GM18951 (cell line): ENCODE measurements at regions not wholly inside any gene's neighbourhood (a gene's known extent, or its start where the extent isn't known, plus 50 kb on each side); places are given as distances from the start of the nearest gene placed in this dataset.

Experiments used
- POLR2A ChIP-seq: IDR thresholded peaks from 4 replicates; pipeline ENCODE4 v1.6.1; 2011; ENCODE audit warnings: mild to moderate bottlenecking; ENCODE audit not compliant: insufficient read length, insufficient read depth; ENCODE audit errors: extremely low read depth
- in situ Hi-C: fragments of 300-500 bp; cut with MboI; formaldehyde crosslinking; loops from one replicate; pipeline ENCODE4 v1.12.0; 2022; ENCODE audit warnings: low sequenced_read_pairs, mixed read lengths, inconsistent platforms; ENCODE audit not compliant: unreplicated experiment

GRCh38 chr15:47334805-47335535 lies 382.3 kb upstream of the SEMA6D start:
- in situ Hi-C loops = no loop called here
- no peak for TF ChIP-seq POLR2A

GRCh38 chr15:47337106-47337505 lies 380.2 kb upstream of the SEMA6D start:
- no peak for TF ChIP-seq POLR2A
- in situ Hi-C loops = no loop called here

GRCh38 chr15:47337836-47338235 lies 379.5 kb upstream of the SEMA6D start:
- in situ Hi-C loops = no loop called here
- TF ChIP-seq POLR2A = no peak

GRCh38 chr15:47338771-47339170 lies 378.5 kb upstream of the SEMA6D start:
- no peak for TF ChIP-seq POLR2A

GRCh38 chr15:47339800-47340570 lies 377.3 kb upstream of the SEMA6D start:
- no peak for TF ChIP-seq POLR2A
- in situ Hi-C loops = no loop called here

More at GRCh38 chr15:47338771-47339170, 378.5 kb upstream of the SEMA6D start:
- in situ Hi-C loops = no loop called here

GRCh38 chr15:47340571-47340920 lies 376.8 kb upstream of the SEMA6D start:
- TF ChIP-seq POLR2A = no peak

GRCh38 chr15:47349179-47349578 lies 368.1 kb upstream of the SEMA6D start:
- in situ Hi-C loops = no loop called here
- no peak for TF ChIP-seq POLR2A

More at GRCh38 chr15:47340571-47340920, 376.8 kb upstream of the SEMA6D start:
- in situ Hi-C loops = no loop called here

- TF ChIP-seq POLR2A = no peak
- in situ Hi-C loops = no loop called here
Measured at GRCh38 chr15:47351501-47351900, 365.8 kb upstream of the SEMA6D start.

GRCh38 chr15:47352217-47352616 lies 365.1 kb upstream of the SEMA6D start:
- no peak for TF ChIP-seq POLR2A
- in situ Hi-C loops = no loop called here

GRCh38 chr15:47355759-47356158 lies 361.5 kb upstream of the SEMA6D start:
- in situ Hi-C loops = no loop called here
- TF ChIP-seq POLR2A = no peak

GRCh38 chr15:47356297-47356696 lies 361.0 kb upstream of the SEMA6D start:
- no peak for TF ChIP-seq POLR2A
- in situ Hi-C loops = no loop called here

GRCh38 chr15:47358876-47359275 lies 358.4 kb upstream of the SEMA6D start:
- in situ Hi-C loops = no loop called here
- TF ChIP-seq POLR2A = no peak

GRCh38 chr15:47360305-47360704 lies 357.0 kb upstream of the SEMA6D start:
- in situ Hi-C loops = no loop called here
- TF ChIP-seq POLR2A = no peak
